ENCODE measurements at regions not wholly inside any gene's neighbourhood (a gene's known extent, or its start where the extent isn't known, plus 50 kb on each side); places are given as distances from the start of the nearest gene placed in this dataset.

- Histone ChIP-seq H3K4me1 (no peaks in the 10 kb centered on the region), H3K27me3 (no peaks in the 10 kb centered on the region), H3K27ac (replicated peaks in 1 of 4) (no peak overlapping the region), H3K9me3 (no peaks in the 10 kb centered on the region), H3K4me3 (no peak overlapping the region), H3K36me3 (no peaks in the 10 kb centered on the region)
- WGBS, result 78% methylated on average over 4 of the region's 4 CpGs
- TF ChIP-seq CTCF (IDR thresholded peaks at IDR 0.05) (no peak), EP300 (IDR thresholded peaks at IDR 0.05) (no peak), POLR2AphosphoS5 (IDR thresholded peaks at IDR 0.05) (no peak), POLR2A (IDR thresholded peaks at IDR 0.05; ENCODE audit: low read depth) (no peak)
- no peak for DNase-seq (ENCODE audit: extremely low spot score)
- intact Hi-C loops (cut with DNase I), result no loop called here
These were observed 1356.5 kb upstream of the SLC10A2 start for GRCh38 chr13:104422668-104423067.

GRCh38 chr13:104416973-104417372 is 1350.8 kb upstream of the SLC10A2 start:
- intact Hi-C loops (cut with DNase I), result no loop called here
- no peaks in the 10 kb centered on the region for H3K9me3 ChIP-seq
- TF ChIP-seq POLR2AphosphoS5 (IDR thresholded peaks at IDR 0.05), result no peak
- TF ChIP-seq CTCF (IDR thresholded peaks at IDR 0.05), result no peak
- TF ChIP-seq EP300 (IDR thresholded peaks at IDR 0.05), result no peak
- TF ChIP-seq POLR2A (IDR thresholded peaks at IDR 0.05; ENCODE audit: low read depth), result no peak
- no peaks in the 10 kb centered on the region for H3K27me3 ChIP-seq
- WGBS, result 82% methylated on average over 1 of the region's 1 CpG
- H3K4me1 ChIP-seq, result no peaks in the 10 kb centered on the region
- DNase-seq (ENCODE audit: extremely low spot score), result no peak
- H3K4me3 ChIP-seq, result no peak overlapping the region
- no peak overlapping the region for H3K27ac ChIP-seq (replicated peaks in 1 of 4)
- H3K36me3 ChIP-seq, result no peaks in the 10 kb centered on the region

- intact Hi-C loops (cut with DNase I), result no loop called here
- no peaks in the 10 kb centered on the region for H3K4me1 ChIP-seq
- no peaks in the 10 kb centered on the region for H3K36me3 ChIP-seq
- H3K4me3 ChIP-seq, result no peak overlapping the region
- no peaks in the 10 kb centered on the region for H3K9me3 ChIP-seq
- no peaks in the 10 kb centered on the region for H3K27me3 ChIP-seq
- 32% methylated on average over 4 of the region's 4 CpGs for WGBS
- no peak overlapping the region for H3K27ac ChIP-seq (replicated peaks in 1 of 4)
- DNase-seq (ENCODE audit: extremely low spot score), result no peak
- TF ChIP-seq POLR2AphosphoS5 (IDR thresholded peaks at IDR 0.05) (no peak), EP300 (IDR thresholded peaks at IDR 0.05) (no peak)
These were observed 1348.6 kb upstream of the SLC10A2 start for GRCh38 chr13:104414771-104415170.

- no peaks in the 10 kb centered on the region for H3K9me3 ChIP-seq
- no peak overlapping the region for H3K27ac ChIP-seq (replicated peaks in 1 of 4)
- TF ChIP-seq CTCF (IDR thresholded peaks at IDR 0.05) (no peak), POLR2A (IDR thresholded peaks at IDR 0.05; ENCODE audit: low read depth) (no peak), EP300 (IDR thresholded peaks at IDR 0.05) (no peak), POLR2AphosphoS5 (IDR thresholded peaks at IDR 0.05) (no peak)
- no peak for DNase-seq (ENCODE audit: extremely low spot score)
- no peaks in the 10 kb centered on the region for H3K36me3 ChIP-seq
- no peaks in the 10 kb centered on the region for H3K27me3 ChIP-seq
- no peak overlapping the region for H3K4me3 ChIP-seq
- WGBS, result 82% methylated on average over 2 of the region's 2 CpGs
- no peaks in the 10 kb centered on the region for H3K4me1 ChIP-seq
- intact Hi-C loops (cut with DNase I), result no loop called here
These were observed 1348.0 kb upstream of the SLC10A2 start for GRCh38 chr13:104414181-104414580.

GRCh38 chr13:104411141-104411765 is 1345.0 kb upstream of the SLC10A2 start:
- Histone ChIP-seq H3K9me3 (no peaks in the 10 kb centered on the region), H3K27ac (replicated peaks in 1 of 4) (no peak overlapping the region), H3K4me3 (no peak overlapping the region), H3K36me3 (no peaks in the 10 kb centered on the region), H3K27me3 (no peaks in the 10 kb centered on the region), H3K4me1 (no peaks in the 10 kb centered on the region)
- TF ChIP-seq CTCF (IDR thresholded peaks at IDR 0.05) (no peak), EP300 (IDR thresholded peaks at IDR 0.05) (no peak), POLR2AphosphoS5 (IDR thresholded peaks at IDR 0.05) (no peak), POLR2A (IDR thresholded peaks at IDR 0.05; ENCODE audit: low read depth) (no peak)
- DNase-seq (ENCODE audit: extremely low spot score), result no peak
- WGBS, result 76% methylated on average over 5 of the region's 5 CpGs
- intact Hi-C loops (cut with DNase I), result no loop called here

Data from esophagus muscularis mucosa (tissue), 4 donors.